ENCODE measurements at regions not wholly inside any gene's neighbourhood (a gene's known extent, or its start where the extent isn't known, plus 50 kb on each side); places are given as distances from the start of the nearest gene placed in this dataset.
"Not testable (repeated sequence)": the region's sequence is repeated elsewhere in the genome, so short reads cannot be mapped to it uniquely, and the experiment has no call there.

DNA sequence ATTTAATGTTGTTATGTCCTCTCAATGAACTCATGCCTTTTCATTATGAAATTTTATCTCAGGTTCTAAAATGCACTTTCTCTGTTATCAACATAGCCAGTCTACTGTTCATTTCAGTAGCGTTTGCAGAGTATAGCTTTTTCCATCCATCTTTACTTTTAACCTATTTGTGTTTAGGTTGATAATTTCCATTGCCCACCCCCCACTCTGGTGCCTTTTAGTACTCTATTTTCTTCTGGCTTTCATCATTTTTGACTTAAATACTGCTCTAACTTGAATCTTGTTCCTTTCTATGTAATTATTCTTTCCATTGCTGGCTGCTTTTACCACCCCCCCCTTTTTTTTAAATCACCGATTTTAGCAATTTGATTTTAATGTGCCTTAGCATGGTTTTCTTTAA, 585.0 kb upstream of the LRATD1 start:
- DNase-seq, result no peak
- Mint-ChIP-seq H3K9me3 (peaks cover 7% of the 10 kb centered on the region), H3K36me3 (ENCODE audit: low read depth) (no peaks in the 10 kb centered on the region), H3K27ac (no peak overlapping the region), H3K4me1 (ENCODE audit: low read depth) (no peaks in the 10 kb centered on the region), H3K27me3 (ENCODE audit: low read depth) (no peaks in the 10 kb centered on the region), H3K4me3 (no peak overlapping the region)
- intact Hi-C loops (cut with micrococcal nuclease), result no loop called here
- CTCF ChIA-PET, result no interaction called here

- no peak overlapping the region for H3K4me3 Mint-ChIP-seq
- H3K27me3 Mint-ChIP-seq (ENCODE audit: low read depth), result no peaks in the 10 kb centered on the region
Measured at GRCh38 chr2:14051401-14051800, 581.1 kb upstream of the LRATD1 start.

DNA sequence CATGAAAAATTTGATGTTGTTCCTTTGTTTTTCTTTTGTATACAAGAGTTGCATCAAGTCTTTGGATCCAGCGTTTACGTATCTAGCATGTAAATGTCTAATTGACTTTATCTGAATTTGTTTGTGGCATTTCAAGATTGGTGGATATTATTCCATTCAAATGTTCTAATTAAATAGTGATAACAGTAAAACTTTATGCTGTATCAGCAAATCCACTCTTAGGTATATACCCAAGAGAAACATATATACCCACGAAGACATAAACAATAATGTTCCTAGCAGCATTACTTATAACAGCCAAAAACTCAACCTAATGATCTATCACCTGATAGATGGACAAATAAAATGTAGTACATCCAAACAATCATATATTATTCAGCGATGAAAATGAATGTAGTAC, 579.4 kb upstream of the LRATD1 start:
- intact Hi-C loops (cut with micrococcal nuclease), result no loop called here
- no peak for DNase-seq
- no peaks in the 10 kb centered on the region for H3K36me3 Mint-ChIP-seq (ENCODE audit: low read depth)
- no peak overlapping the region for H3K27ac Mint-ChIP-seq
- H3K9me3 Mint-ChIP-seq, result peaks cover 9% of the 10 kb centered on the region
- no peaks in the 10 kb centered on the region for H3K4me1 Mint-ChIP-seq (ENCODE audit: low read depth)
- CTCF ChIA-PET, result no interaction called here
- H3K4me3 Mint-ChIP-seq, result no peak overlapping the region
- H3K27me3 Mint-ChIP-seq (ENCODE audit: low read depth), result no peaks in the 10 kb centered on the region

More at GRCh38 chr2:14051401-14051800, 581.1 kb upstream of the LRATD1 start:
- H3K36me3 Mint-ChIP-seq (ENCODE audit: low read depth), result no peaks in the 10 kb centered on the region
- no peak overlapping the region for H3K27ac Mint-ChIP-seq
- CTCF ChIA-PET, result no interaction called here
- no peak for DNase-seq
- peaks cover 7% of the 10 kb centered on the region for H3K9me3 Mint-ChIP-seq
- intact Hi-C loops (cut with micrococcal nuclease), result no loop called here
- H3K4me1 Mint-ChIP-seq (ENCODE audit: low read depth), result no peaks in the 10 kb centered on the region

DNA sequence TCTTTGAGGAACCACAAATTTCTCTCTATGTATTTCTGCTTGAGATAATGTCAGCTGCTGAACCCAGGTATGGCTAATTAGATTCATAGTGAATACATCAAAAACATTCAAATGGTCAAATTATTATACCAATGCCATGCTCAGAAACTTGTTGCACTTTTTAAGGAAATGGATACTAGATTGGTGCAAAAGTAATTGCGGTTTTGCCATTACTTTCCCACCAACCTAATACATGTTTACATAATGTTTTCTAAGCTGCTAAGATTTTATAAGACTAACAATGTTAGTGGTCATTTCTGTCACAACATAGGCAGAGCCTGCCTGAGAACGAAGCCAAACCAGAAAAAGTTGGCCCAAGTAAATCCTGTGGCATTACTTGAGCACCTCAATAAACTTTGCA, 568.2 kb upstream of the LRATD1 start:
- H3K9me3 Mint-ChIP-seq, result no peaks in the 10 kb centered on the region
- CTCF ChIA-PET, result no interaction called here
- no peaks in the 10 kb centered on the region for H3K27me3 Mint-ChIP-seq (ENCODE audit: low read depth)

DNA sequence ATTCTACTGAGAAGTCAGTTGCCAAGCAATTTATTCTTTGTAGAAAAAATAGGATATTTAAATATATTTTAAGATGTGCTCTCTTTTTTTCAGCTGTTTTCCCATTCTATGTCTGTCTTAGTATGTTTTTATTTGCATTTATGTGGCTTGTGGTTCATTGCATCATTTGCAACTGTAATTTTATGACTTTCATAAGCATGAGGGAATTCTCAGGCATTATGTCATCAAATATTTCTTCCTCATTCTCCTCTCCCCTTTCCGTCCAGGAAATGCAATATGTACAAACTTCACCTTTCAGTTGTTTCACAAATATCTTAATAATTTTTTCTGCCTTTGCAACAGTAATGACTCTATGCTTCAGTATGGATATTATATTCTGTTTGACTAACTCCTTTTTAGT, 560.2 kb upstream of the LRATD1 start:
- H3K4me3 Mint-ChIP-seq, result no peak overlapping the region
- no peaks in the 10 kb centered on the region for H3K27me3 Mint-ChIP-seq (ENCODE audit: low read depth)
- intact Hi-C loops (cut with micrococcal nuclease), result no loop called here
- no peak for DNase-seq
- no peaks in the 10 kb centered on the region for H3K9me3 Mint-ChIP-seq
- H3K27ac Mint-ChIP-seq, result no peak overlapping the region
- CTCF ChIA-PET, result no interaction called here
- H3K4me1 Mint-ChIP-seq (ENCODE audit: low read depth), result no peaks in the 10 kb centered on the region
- no peaks in the 10 kb centered on the region for H3K36me3 Mint-ChIP-seq (ENCODE audit: low read depth)

More for the DNA sequence above, 568.2 kb upstream of the LRATD1 start:
- Mint-ChIP-seq H3K36me3 (ENCODE audit: low read depth) (no peaks in the 10 kb centered on the region), H3K4me3 (no peak overlapping the region), H3K27ac (no peak overlapping the region), H3K4me1 (ENCODE audit: low read depth) (no peaks in the 10 kb centered on the region)
- intact Hi-C loops (cut with micrococcal nuclease), result no loop called here
- DNase-seq, result no peak

DNA sequence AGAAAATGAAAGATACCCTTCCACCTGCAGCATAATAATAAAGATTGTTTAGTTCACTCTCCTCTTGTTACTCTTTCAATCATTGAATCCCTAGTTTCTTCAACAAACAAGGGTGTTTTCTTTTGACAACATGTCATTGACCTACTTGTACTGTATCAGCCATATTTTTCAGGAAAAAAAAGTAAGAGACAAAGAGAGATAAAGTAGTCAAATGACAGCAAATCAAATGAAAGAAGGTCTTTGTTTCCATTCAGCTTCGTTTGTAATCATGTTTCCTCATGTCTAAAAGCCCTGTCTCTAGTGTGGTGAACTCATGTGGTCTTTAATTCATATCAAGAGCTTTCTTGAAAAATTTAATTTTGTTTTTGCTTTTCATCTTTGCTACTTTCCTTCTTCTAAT, 557.8 kb upstream of the LRATD1 start:
- H3K4me3 Mint-ChIP-seq, result no peak overlapping the region

GRCh38 chr2:14079576-14079975, 552.9 kb upstream of the LRATD1 start:
- CTCF ChIA-PET, result no interaction called here
- no peaks in the 10 kb centered on the region for H3K36me3 Mint-ChIP-seq (ENCODE audit: low read depth)
- intact Hi-C loops (cut with micrococcal nuclease), result no loop called here
- no peaks in the 10 kb centered on the region for H3K27me3 Mint-ChIP-seq (ENCODE audit: low read depth)
- H3K9me3 Mint-ChIP-seq, result no peaks in the 10 kb centered on the region
- H3K27ac Mint-ChIP-seq, result no peak overlapping the region
- H3K4me1 Mint-ChIP-seq (ENCODE audit: low read depth), result no peaks in the 10 kb centered on the region
- no peak overlapping the region for H3K4me3 Mint-ChIP-seq
- no peak for DNase-seq

More for the DNA sequence above, 557.8 kb upstream of the LRATD1 start:
- DNase-seq, result no peak
- CTCF ChIA-PET, result no interaction called here
- intact Hi-C loops (cut with micrococcal nuclease), result no loop called here
- Mint-ChIP-seq H3K9me3 (no peaks in the 10 kb centered on the region), H3K27ac (no peak overlapping the region), H3K36me3 (ENCODE audit: low read depth) (no peaks in the 10 kb centered on the region), H3K4me1 (ENCODE audit: low read depth) (no peaks in the 10 kb centered on the region), H3K27me3 (ENCODE audit: low read depth) (no peaks in the 10 kb centered on the region)

DNA sequence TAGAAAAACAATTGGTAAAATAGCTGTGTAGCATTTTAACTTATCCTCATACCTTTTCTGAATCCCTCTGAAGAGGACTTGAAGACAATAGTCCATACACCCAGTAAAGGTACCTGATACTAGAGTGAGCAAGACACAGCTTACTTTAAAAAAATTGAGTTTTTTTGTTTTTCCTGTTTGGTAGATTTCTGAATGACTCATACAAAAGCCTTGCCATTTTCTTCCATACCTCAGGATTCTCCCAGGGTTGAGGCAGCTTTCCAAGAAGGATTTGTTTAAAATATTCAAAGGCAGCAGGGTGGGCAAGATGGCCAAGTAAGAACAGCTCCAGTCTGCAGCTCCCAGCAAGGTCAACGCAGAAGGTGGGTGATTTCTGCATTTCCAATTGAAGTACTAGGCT, 551.0 kb upstream of the LRATD1 start:
- H3K4me1 Mint-ChIP-seq (ENCODE audit: low read depth), result no peaks in the 10 kb centered on the region

GRCh38 chr2:14082640-14083039, 549.9 kb upstream of the LRATD1 start:
- DNase-seq, result no peak
- Mint-ChIP-seq H3K9me3 (peaks cover 8% of the 10 kb centered on the region), H3K36me3 (ENCODE audit: low read depth) (no peaks in the 10 kb centered on the region), H3K27me3 (ENCODE audit: low read depth) (no peaks in the 10 kb centered on the region), H3K4me3 (no peak overlapping the region), H3K4me1 (ENCODE audit: low read depth) (no peaks in the 10 kb centered on the region), H3K27ac (no peak overlapping the region)
- intact Hi-C loops (cut with micrococcal nuclease), result no loop called here
- CTCF ChIA-PET, result no interaction called here

More for the DNA sequence above, 551.0 kb upstream of the LRATD1 start:
- intact Hi-C loops (cut with micrococcal nuclease), result no loop called here
- Mint-ChIP-seq H3K27me3 (ENCODE audit: low read depth) (no peaks in the 10 kb centered on the region), H3K9me3 (peaks cover 8% of the 10 kb centered on the region), H3K4me3 (no peak overlapping the region), H3K36me3 (ENCODE audit: low read depth) (no peaks in the 10 kb centered on the region), H3K27ac (no peak overlapping the region)
- DNase-seq, result no peak
- CTCF ChIA-PET, result no interaction called here

DNA sequence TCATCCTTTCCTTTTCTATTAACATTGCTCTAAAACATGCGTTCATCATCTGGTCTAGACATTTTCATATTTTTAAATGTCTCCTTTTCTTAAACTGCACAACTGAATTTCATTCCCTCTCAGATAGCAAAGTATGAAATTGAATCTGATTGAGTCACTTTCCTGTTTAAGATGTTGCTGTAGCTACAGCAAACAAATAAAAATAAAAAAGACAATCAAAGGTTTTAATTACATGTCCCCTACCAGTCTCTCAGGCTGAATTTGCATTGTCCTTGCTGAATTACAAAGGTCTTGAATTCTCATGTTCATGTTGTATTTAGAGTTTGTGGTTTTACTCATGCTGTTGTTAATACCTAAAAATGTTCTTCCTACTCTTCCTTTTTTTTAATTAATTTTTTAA, 537.9 kb upstream of the LRATD1 start:
- no peaks in the 10 kb centered on the region for H3K4me1 Mint-ChIP-seq (ENCODE audit: low read depth)
- CTCF ChIA-PET, result no interaction called here

GRCh38 chr2:14099101-14099500, 533.4 kb upstream of the LRATD1 start:
- H3K4me1 Mint-ChIP-seq (ENCODE audit: low read depth); H3K4me3 Mint-ChIP-seq; H3K9me3 Mint-ChIP-seq; DNase-seq; intact Hi-C loops (cut with micrococcal nuclease); H3K27me3 Mint-ChIP-seq (ENCODE audit: low read depth); CTCF ChIA-PET; H3K36me3 Mint-ChIP-seq (ENCODE audit: low read depth); H3K27ac Mint-ChIP-seq: not testable (repeated sequence)

More for the DNA sequence above, 537.9 kb upstream of the LRATD1 start:
- Mint-ChIP-seq H3K4me3 (no peak overlapping the region), H3K36me3 (ENCODE audit: low read depth) (no peaks in the 10 kb centered on the region), H3K9me3 (peaks cover 4% of the 10 kb centered on the region), H3K27me3 (ENCODE audit: low read depth) (no peaks in the 10 kb centered on the region), H3K27ac (no peak overlapping the region)
- intact Hi-C loops (cut with micrococcal nuclease), result no loop called here
- no peak for DNase-seq

GRCh38 chr2:14114275-14114674, 518.2 kb upstream of the LRATD1 start:
- CTCF ChIA-PET, result no interaction called here
- Mint-ChIP-seq H3K27ac (no peak overlapping the region), H3K27me3 (ENCODE audit: low read depth) (no peaks in the 10 kb centered on the region), H3K4me3 (no peak overlapping the region), H3K4me1 (ENCODE audit: low read depth) (no peaks in the 10 kb centered on the region), H3K36me3 (ENCODE audit: low read depth) (no peaks in the 10 kb centered on the region), H3K9me3 (no peaks in the 10 kb centered on the region)
- intact Hi-C loops (cut with micrococcal nuclease), result no loop called here
- DNase-seq, result no peak

DNA sequence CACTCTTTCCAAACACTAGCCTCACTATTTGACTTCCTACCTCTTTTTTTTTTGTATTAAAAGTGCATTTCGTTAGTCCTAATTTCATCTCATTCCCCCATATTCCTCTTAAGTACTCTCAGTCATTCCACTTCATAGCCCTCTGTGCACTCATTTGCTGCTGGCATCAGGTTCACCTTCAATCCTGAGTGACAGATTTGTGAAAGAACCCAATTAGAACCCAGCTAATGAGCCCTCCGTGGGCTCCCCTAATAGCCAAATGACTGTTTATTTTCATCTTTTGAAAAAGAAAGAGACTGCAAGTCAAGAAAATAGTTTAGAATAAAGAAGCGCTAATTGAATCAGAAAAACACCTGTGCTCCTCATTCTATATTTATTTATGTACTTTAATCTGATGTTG, 512.1 kb upstream of the LRATD1 start:
- no peaks in the 10 kb centered on the region for H3K27me3 Mint-ChIP-seq (ENCODE audit: low read depth)
- CTCF ChIA-PET, result no interaction called here
- intact Hi-C loops (cut with micrococcal nuclease), result no loop called here
- no peak overlapping the region for H3K27ac Mint-ChIP-seq
- no peak overlapping the region for H3K4me3 Mint-ChIP-seq
- DNase-seq, result no peak
- peaks cover 2% of the 10 kb centered on the region for H3K9me3 Mint-ChIP-seq
- H3K36me3 Mint-ChIP-seq (ENCODE audit: low read depth), result no peaks in the 10 kb centered on the region
- no peaks in the 10 kb centered on the region for H3K4me1 Mint-ChIP-seq (ENCODE audit: low read depth)

Measured in activated naive CD4-positive, alpha-beta T cell treated with anti-CD3 and anti-CD28 coated beads for 36 hours (primary cell).